GM18520 (cell line): ENCODE measurements at regions not wholly inside any gene's neighbourhood (a gene's known extent, or its start where the extent isn't known, plus 50 kb on each side); places are given as distances from the start of the nearest gene placed in this dataset.

Source experiments
- ATAC-seq: cut with Tn5 transposase; IDR thresholded peaks from one replicate; pipeline ENCODE4 v1.9.1; 2021; ENCODE audit not compliant: unreplicated experiment

GRCh38 chr5:8048920-8049319 is 180.0 kb downstream of the MTRR start:
- ATAC-seq: no peak

GRCh38 chr5:8050616-8051175 is 181.7 kb downstream of the MTRR start:
- ATAC-seq: no peak

GRCh38 chr5:8053270-8053669 is 184.3 kb downstream of the MTRR start:
- no peak for ATAC-seq

GRCh38 chr5:8057769-8058168 is 188.8 kb downstream of the MTRR start:
- ATAC-seq: no peak

GRCh38 chr5:8058616-8059190 is 189.8 kb downstream of the MTRR start:
- no peak for ATAC-seq

- ATAC-seq: no peak
These were observed 190.4 kb downstream of the MTRR start for GRCh38 chr5:8059337-8059736.

GRCh38 chr5:8060235-8060952 is 191.4 kb downstream of the MTRR start:
- no peak for ATAC-seq

- no peak for ATAC-seq
These were observed 192.0 kb downstream of the MTRR start for GRCh38 chr5:8060953-8061429.

- no peak for ATAC-seq
These were observed 193.6 kb downstream of the MTRR start for GRCh38 chr5:8062521-8062920.

GRCh38 chr5:8068078-8068477 is 199.1 kb downstream of the MTRR start:
- ATAC-seq: no peak

GRCh38 chr5:8070138-8070537 is 201.2 kb downstream of the MTRR start:
- no peak for ATAC-seq

GRCh38 chr5:8079056-8079455 is 210.1 kb downstream of the MTRR start:
- ATAC-seq: no peak

GRCh38 chr5:8081179-8081578 is 212.2 kb downstream of the MTRR start:
- no peak for ATAC-seq

GRCh38 chr5:8093669-8094068 is 224.7 kb downstream of the MTRR start:
- no peak for ATAC-seq

GRCh38 chr5:8094304-8094703 is 225.4 kb downstream of the MTRR start:
- no peak for ATAC-seq

- ATAC-seq: no peak
These were observed 228.2 kb downstream of the MTRR start for GRCh38 chr5:8097146-8097545.

- no peak for ATAC-seq
These were observed 229.1 kb downstream of the MTRR start for GRCh38 chr5:8098081-8098480.

GRCh38 chr5:8102714-8103113 is 233.8 kb downstream of the MTRR start:
- no peak for ATAC-seq

- no peak for ATAC-seq
These were observed 245.8 kb downstream of the MTRR start for GRCh38 chr5:8114597-8115266.

GRCh38 chr5:8123559-8123958 is 254.6 kb downstream of the MTRR start:
- no peak for ATAC-seq

GRCh38 chr5:8134609-8135008 is 265.7 kb downstream of the MTRR start:
- no peak for ATAC-seq

- ATAC-seq: no peak
These were observed 266.8 kb downstream of the MTRR start for GRCh38 chr5:8135742-8136141.
